ENCODE measurements at regions not wholly inside any gene's neighbourhood (a gene's known extent, or its start where the extent isn't known, plus 50 kb on each side); places are given as distances from the start of the nearest gene placed in this dataset.

DNA sequence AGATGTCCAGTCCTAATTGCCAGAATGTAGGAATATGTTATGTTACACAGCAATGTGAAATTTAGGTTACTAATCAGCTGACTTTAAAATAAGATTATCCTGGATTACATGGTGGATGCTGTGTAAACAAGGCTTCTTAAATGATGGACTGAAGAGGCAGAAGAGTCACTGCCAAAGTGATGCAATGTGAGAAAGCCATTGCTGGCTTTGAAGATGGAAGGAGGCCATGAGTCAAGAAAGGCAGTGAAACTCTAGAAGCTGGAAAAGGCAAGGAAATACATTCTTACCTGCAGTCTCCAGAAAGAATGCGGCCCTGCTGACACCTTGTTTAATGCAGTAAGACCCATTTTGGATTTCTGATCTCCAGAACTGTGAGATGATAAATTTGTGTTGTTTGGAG is 179.1 kb upstream of the ZPLD1 start:
- DNase-seq: no peak

DNA sequence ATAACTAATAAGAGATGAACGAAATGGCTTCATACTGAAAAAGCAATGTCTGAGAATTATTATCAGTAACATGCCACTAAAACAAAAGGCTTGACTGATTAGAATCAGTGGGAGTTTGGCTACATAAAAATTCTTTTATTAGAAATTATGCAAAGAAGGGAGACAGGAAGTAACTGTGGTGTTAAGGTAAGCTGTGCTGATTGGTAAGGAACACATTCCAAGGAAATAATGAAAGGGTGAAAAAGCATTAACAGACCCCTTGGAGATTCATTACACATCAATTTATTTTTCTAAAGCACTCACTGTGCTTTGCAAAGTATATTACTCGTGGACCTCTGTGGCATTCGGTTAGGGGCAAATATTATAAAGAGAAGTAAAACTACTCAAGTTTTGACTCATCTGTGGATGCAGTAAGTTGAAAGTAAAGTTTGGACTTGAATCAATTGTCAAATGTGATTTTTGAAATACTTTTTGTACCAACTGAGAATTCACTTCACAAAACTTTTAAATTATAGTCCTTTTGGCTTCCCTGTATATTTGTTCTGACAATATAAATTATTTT is 176.1 kb upstream of the ZPLD1 start:
- no peak for DNase-seq

DNA sequence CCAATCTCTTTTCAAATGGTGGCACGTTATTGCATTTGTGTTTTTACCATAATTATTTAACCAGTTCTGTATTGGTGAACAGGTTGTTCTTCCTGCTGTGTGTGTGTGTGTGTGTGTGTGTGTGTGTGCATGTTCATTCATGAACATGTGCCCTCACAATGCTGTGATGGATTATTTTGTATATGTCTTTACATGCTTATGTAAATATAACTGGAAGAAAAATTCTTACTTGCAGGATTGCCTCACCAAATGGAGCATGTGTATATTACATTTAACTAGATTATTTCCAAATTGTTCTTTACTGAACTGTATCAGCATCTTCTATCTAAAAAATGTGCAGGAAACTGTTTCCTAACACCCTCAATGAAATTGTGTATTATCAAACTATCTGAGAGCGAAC is 175.2 kb upstream of the ZPLD1 start:
- DNase-seq: no peak

DNA sequence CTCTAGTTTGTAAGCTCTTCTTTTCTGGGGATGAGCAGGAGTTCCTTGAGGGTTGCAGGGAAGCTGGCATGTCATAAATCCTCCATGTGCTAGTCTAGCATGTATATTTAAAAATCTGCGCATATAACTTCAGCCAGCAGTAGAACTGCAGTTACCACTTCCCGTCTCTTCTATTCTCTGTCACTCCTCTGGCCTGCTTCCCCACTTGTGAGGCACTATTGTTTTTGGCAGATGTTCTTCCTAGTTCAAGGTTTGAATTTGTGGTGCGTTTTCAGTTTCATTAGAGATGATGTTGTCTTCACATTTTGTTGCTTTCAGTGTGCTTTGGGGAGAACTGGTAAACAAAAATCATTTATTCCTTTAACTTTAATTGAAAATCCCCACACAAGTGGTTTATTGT is 169.1 kb upstream of the ZPLD1 start:
- no peak for DNase-seq

DNA sequence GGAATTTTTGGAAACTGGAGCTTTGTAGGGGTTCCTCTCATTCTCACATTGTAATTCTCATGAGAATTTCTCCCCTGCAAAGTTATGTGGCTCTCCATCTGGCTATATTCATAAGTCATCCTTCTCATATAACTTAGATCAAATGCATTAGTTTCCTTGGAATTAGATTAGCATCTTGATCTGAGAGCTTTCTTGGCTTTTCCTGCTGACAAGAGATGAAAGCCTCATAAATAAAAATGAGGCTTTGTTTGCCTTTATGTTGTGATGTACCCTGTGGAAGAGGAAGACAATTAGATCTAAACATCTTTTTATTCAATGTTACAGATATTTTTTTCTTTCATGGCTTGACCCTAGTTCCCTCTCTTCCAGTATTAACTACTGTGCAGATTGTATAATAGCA is 165.4 kb upstream of the ZPLD1 start:
- no peak for DNase-seq

DNA sequence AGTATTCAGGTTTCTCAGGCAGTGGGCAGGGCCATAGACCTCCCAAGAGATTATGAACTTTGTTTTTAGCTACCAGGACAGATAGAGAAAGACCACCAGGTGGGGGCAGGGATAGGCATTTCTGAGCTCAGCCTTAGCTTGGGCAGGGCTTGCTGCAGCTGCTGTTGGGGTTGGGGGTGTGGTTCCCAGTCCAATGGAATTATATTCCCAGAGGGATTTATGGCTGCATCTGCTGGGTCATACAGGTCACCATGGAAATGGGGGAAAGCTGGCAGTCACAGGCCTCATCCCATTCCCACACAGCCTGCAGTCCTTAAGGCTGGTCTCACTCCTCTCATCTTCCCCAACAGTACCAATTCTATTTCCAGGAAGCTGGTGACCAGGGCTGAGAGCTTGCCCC is 144.6 kb upstream of the ZPLD1 start:
- DNase-seq: no peak

DNA sequence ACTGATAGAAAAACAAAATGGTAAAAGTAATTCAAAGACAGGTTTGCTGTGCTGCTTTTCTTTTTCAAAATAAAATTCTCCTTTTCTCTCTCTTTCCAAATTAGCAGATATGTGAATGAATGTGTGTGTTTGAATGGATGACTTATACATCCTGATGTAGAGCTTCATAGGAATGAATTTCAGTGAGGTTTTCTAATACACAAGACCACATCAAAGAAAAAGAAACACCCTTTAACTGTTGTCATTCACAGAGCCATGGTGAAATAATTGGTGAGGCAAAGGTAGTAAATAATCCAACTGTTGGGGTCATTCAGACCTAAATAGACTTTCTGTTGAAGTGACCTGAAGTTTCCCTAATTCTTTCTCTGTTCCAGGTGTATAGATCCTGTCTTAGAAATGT is 139.1 kb upstream of the ZPLD1 start:
- no peak for DNase-seq

DNA sequence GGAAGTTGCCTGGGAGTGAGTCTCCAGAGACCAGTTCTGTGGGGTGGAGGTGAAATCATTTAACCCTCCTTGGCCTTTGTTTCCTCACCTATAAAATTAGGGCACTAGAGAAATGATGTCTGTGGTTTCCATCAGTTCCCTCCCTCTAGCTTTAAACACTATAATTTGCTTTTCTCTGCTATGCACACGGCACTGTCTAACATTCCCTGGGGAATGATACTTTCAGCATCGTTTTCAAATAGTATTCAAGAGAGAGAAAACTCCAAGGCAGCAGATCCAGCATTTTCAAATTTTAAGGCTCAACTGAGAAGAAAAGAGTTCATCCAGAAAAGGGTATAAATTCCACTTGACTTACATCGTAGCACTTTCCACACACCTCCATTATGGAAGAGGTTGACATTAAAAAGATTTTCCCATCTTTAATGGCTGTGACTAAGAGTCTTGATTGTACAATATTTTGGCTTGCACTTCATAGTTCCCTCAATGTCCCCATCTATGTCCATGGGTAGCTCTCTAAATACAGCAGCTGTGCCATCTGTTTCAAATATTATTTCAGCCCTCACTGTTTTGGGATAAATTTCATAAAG is 137.7 kb upstream of the ZPLD1 start:
- peak; percentile 36 for DNase-seq

DNA sequence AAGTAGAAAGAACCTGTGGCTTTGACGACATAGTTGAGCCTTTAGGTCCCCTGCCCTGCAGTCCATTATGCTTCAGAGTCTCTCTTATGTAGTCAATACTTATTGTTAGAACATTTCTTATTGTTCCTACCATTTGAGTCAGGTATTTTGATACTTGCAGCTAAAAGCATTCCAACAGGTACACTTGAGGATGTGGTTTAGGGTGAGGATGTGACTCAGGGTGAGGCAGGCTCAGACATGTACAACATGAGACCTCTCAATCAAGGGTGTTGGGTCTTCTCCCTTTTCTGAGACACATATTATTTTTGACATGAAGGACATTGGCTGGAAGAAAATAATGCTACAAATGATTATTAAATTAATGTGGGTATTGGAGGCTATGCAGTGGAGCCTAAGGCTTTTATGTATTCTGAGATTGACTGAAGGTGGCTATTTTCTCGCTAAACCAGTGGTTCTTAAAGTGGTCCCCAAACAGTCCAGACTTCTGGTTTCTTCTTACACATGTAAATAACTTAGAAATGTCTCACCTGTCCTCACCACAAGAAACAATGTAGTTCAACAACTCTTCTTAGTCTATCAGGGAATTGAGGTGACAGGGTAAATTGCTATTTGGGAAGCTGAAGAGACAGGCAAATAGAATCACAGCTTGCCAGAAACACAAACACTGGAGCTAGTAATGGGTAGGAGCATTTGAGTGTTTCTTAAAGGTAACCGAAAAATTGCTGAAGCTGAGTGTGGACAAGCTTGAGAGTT is 135.5 kb upstream of the ZPLD1 start:
- DNase-seq: no peak

DNA sequence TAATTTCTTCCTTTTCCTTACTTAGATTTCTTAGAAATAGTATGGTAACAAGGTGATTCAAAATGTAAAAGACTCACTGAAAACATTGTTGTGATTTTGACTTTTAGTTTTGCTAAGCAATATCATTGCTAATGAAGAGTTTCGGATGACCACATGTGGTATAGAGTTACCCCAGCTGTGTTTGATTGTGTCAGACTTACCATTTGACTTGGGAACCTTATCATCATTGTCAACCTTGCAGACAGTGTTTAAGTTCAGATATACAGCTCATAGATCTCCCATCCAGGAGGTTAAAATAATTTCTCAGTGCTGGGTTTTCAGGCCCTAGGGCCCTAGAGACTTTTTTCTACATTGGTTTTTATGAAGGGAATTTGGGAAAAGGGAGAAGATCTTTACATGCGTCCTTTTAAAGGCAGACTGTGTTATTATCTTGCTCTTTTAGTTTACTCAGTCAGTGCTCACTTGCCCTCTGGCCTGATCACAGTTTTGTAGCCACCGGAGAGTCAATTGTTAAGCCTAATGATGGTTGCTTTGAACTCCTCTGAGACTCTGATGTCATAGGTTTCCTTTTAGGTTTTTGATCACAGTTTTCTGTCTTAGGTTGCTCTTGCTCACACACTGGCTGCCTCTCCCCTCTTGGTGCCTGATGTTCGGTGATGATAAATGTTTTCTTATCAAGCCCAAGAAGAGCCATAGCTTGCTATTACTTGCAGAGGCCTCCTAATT is 133.5 kb upstream of the ZPLD1 start:
- DNase-seq: peak; percentile 45

DNA sequence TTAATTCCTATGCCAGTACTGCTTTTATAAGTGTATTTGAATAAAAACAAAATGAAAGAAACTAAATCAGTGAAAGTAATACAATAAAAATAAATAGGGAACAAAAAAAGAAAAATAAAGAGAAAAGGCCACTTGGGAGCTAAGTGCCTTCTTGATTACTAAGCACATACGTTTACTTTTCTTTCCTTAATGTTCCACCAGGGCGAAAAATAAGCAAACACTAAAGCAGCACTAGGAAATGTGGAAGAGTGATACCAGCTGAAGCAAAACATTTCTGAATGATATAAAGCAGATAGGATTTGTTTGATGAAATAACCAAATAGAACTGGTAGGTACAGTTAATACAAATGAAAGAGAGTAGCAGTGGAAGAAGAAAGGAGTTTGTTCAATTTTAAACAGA is 132.8 kb upstream of the ZPLD1 start:
- DNase-seq: no peak

DNA sequence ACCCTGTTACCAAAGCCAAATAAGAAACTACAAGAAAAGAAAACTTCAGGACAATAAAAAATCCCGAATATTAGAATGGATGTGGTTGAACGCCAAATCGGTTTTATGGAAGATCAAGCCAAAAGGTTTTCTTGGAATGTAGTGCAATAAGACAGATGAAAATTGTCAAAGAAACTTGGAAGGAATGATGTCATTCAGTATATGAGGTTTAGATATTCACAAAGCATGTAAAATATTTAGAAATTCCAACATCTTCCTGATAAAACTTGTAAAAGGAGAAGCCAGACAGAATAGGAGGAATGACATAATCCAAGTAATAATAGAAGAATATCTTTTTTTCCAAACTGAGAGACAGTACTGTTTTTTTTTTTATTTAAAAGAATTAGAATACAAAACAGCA is 130.3 kb upstream of the ZPLD1 start:
- DNase-seq: no peak

DNA sequence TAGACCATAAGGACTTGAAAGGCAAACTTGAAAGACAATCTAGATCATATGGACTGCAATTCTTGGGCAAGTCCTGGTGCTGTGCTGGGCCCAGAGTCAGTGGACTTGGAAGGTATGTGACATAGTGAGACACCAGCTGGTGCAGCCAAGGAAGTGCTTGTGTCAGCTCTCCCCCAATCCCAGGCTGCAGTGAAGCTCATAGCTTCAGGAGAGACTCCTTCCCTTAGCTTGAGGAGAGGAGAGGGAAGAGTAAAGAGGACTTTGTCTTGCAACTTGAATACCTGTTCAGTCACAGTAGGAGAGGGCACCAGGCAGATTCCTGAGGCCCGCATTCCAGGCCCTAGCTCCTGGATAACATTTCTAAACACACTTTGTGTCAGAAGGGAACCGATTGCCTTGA is 127.4 kb upstream of the ZPLD1 start:
- DNase-seq: no peak

DNA sequence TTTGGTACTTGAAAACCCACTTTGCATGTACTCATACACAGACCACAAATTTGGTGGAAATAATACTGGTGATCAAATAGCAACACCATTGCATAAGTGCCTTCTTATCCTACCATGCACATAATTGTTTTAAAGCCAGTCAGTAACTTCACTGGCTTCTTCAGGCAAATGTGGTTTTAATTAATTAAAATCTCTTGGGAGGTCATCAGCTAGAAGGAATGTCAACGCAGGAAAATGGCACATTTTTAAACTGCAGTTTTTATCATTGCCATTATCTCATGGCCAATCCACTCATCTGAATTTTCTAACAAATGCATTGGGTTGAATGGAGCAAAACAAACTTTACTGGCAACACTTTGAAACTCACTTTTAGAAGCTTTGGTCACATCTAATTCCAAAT is 105.7 kb upstream of the ZPLD1 start:
- DNase-seq: no peak

DNA sequence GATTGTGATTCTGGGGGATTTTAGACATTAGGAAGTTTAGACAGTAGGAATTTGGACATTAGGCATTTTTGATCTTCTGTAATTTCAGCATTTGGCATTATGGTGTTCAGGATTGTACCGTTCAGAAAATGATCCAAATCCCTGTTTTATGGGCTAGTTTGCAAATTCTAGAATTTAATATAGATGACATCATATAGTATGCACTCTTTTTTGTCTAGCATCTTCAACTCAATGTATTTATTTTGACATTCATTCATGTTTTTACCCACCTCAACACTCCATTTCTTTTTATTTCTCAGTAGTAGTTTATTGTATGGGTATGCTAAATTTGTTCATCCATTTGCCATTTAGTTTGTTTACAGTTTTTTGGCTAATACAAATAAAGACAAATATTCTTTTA is 105.3 kb upstream of the ZPLD1 start:
- no peak for DNase-seq

DNA sequence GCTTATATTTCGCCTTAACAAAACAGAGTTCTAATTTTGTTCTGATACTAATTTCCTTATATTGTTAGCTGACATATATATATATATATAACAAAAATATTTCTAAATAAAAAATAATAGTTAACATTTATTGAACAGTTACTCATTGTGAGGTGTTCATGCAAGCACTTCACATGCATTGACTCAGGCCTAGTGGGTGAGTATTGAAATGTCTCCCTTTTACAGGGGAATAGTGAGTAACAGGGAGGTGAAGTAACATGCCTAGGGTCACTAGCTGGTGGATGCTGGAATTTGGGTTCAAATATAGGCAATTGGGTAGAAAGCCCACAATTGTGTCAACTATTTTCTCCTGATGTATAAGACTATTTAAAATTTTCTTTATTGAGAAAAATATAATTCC is 102.6 kb upstream of the ZPLD1 start:
- DNase-seq: no peak

DNA sequence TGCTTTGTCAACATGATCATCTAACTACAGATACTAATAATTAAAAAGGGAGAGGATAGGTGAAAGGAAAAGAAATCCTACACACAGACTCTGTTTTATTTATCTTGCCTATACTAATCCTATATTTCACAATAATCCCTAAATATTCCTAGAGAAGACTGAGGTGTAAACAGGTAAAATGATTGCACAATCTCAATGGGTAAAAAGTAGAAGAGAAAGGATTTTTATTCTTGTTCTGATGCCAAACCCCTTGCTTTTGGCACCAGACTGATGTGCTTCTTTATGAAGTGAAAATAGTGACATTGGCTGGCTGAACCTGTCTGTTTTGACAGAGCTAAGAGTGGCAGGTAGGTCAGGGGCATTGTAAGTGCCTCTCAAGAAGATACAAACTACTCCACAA is 101.9 kb upstream of the ZPLD1 start:
- no peak for DNase-seq

DNA sequence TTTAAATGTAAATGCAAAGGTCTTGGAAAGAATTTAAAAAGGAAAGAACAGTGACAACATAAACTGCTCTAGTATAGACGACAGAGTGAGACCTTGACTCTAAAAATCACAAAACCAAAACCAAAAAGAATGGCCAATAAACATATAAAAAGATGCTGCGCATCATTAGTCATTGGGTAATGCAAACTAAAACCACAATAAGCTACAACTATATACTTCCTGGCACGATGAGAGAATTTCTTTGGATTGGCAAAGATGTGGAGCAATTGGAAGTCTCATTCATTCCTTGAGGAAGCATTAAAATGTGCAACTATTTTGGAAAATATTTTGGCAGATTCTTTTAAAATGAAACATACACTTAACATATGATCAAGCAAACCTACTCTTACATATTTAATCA is 98.7 kb upstream of the ZPLD1 start:
- DNase-seq: no peak

DNA sequence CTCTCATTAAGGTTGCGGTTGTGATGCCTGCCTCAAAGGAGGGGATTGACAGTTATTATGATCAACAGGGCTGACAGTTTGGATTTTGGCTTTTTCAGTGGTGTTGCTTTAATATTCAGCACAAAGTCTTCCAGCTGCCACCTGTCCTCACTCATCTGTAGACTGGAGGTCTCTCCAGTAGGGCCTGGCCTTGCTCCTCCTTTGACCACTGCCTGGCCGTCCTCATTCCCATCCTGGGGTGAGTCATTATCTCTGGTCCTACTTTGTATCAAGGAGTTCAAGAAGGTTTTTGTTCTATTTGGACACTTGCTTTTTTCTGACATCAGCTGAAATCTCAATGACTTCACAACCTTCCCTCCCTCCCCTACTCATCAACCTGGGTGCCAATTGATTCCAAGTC is 95.1 kb upstream of the ZPLD1 start:
- DNase-seq: no peak

DNA sequence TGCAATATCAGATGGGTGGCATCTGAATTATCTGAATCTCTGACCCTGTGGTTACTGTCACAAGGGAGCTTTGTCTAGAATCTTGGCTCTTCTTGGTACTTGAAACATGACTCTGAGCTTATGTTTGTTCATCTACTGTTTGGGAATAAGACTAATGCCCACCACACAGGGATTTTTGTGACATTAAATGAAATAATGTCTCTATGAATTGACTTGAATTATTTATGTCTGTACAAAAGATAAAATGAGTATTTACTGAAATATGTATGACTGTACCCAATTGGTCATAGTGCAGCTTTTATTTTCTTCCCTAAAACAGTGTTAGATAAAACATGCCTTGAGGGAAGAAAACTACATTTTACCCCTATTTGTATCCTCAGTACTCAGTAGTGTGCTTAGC is 87.9 kb upstream of the ZPLD1 start:
- DNase-seq: no peak

DNA sequence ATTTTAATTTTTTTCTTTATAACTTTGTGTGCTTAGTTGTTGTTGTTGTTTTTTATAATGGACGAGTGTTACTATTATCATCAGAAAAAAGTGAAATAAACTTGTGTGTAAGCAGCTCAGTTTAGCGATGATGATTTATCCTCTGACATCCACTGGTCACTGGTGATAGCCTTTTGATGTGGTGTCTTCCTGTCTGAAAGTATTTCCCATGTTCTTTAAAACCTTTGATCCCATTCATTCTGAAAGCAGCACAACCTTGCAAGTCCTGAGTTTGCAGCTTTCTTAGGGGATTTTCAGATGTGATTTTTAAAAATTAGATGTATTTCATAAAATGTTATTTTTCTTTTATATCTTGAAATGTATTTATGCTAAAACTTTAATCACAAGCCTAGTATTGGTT is 85.9 kb upstream of the ZPLD1 start:
- DNase-seq: no peak

DNA sequence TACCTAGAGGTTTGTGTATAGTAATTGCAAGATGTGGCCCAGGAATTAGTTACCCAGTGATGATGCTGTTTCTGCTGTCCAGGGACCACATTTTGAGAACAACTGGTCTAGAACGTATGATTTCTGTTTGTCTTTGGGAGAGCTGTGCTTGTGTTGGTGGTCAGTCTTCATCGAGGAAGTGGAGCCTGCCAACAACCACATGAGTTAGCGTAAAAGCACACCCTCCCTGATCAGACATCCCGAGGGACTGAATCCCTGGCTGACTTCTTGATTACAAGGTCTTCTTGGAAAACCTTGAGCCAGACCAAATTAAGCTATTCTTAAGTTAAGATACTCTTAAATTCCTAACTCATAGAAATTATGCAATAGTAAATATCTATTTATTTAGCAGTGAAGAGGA is 81.7 kb upstream of the ZPLD1 start:
- no peak for DNase-seq

DNA sequence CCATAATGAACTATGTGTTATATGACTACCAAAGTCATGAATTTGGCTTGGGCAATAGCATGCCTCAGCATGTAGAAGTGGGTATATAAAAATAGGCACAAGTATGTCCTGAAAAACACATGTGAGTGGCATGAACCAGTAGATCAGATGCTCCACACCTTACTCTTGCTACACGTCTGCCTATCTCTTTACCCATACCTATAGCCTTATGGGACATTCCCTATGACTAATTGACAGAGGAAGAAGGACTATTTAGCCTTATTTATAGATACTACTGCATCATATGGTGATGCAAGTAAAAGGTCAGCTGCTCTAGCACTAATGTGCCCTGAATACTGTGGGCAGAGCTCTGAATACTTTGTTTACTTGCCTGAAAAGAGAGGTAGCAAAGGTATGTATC is 81.0 kb upstream of the ZPLD1 start:
- DNase-seq: no peak

DNA sequence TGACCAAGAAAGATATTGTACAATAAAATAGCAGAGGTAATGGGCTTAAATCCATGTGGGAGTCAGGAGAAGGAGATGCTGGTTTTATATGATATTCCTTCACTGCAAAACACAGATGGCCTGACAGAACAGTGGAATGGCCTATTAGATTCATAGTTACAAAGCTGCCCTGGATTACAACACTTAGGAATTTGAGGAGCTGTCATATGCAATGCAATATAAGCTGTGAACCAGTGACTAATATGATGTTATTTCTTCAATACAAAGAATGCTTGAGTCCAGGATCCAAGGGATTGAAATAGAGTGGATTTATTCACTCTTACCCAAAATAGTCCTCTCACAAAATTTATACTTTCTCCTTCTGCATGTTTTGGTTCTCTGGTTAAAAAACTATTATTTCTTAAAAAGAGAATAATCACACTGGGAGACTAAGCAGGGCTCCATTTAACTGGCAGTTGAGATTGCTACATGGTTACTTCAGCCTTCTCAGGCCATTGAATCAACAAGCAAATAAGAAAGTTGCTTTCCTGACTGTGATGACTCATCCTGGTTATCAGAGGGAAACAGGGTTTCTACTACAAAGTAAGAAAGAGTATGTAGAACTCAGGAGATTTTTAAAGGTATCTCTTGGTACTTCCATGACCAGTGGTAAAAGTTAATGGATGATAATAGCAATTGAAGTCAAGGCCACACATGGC is 79.8 kb upstream of the ZPLD1 start:
- no peak for DNase-seq
